OCI-LY1 (cell line): ENCODE measurements at regions not wholly inside any gene's neighbourhood (a gene's known extent, or its start where the extent isn't known, plus 50 kb on each side); places are given as distances from the start of the nearest gene placed in this dataset.

Experiments
- H2AFZ ChIP-seq: fragments of 200-600 bp; sonication (generic), shearing (Covaris generic); 2 replicates; pipeline ENCODE4 v1.6.0; 2014; ENCODE audit warnings: antibody characterized with exemption, mild to moderate bottlenecking, low read length
- H3F3A ChIP-seq: fragments of 200-600 bp; sonication (generic), shearing (Covaris generic); 2 replicates; pipeline ENCODE4 v1.6.0; 2014; ENCODE audit warnings: mild to moderate bottlenecking, antibody characterized with exemption, low read length, moderate library complexity; ENCODE audit not compliant: insufficient read depth
- H3K27ac ChIP-seq: fragments of 200-600 bp; sonication (generic); 2 replicates; pipeline ENCODE4 v1.5.1; 2014; ENCODE audit warnings: low read length, mixed run types, mild to moderate bottlenecking, low read depth; ENCODE audit not compliant: poor library complexity, severe bottlenecking
- H3K27me3 ChIP-seq: fragments of 200-600 bp; sonication (generic); 2 replicates; pipeline ENCODE4 v1.6.0; 2014; ENCODE audit warnings: antibody characterized with exemption, mild to moderate bottlenecking, low read length, moderate library complexity; ENCODE audit not compliant: insufficient read depth
- H3K36me3 ChIP-seq: fragments of 200-600 bp; sonication (generic); 2 replicates; pipeline ENCODE4 v1.6.1; 2014; ENCODE audit warnings: mild to moderate bottlenecking, antibody characterized with exemption, low read length, moderate library complexity, mixed read lengths; ENCODE audit not compliant: insufficient read depth
- H3K4me1 ChIP-seq: fragments of 200-600 bp; sonication (generic); 2 replicates; pipeline ENCODE4 v1.5.1; 2014; ENCODE audit warnings: mild to moderate bottlenecking, low read length, moderate library complexity; ENCODE audit not compliant: insufficient read depth, severe bottlenecking
- H3K4me2 ChIP-seq: fragments of 200-600 bp; sonication (generic), shearing (Covaris generic); 2 replicates; pipeline ENCODE4 v1.6.1; 2014; ENCODE audit warnings: low read length
- H3K4me3 ChIP-seq: fragments of 200-600 bp; sonication (generic); 2 replicates; pipeline ENCODE4 v1.5.1; 2014; ENCODE audit warnings: low read length, low read depth, mild to moderate bottlenecking, mixed read lengths; ENCODE audit not compliant: poor library complexity, severe bottlenecking
- H3K79me2 ChIP-seq: fragments of 200-600 bp; shearing (Covaris generic); 2 replicates; pipeline ENCODE4 v1.6.1; 2016; ENCODE audit warnings: mixed run types, low read length, mixed read lengths; ENCODE audit not compliant: insufficient read depth
- H3K9ac ChIP-seq: fragments of 200-600 bp; sonication (generic), shearing (Covaris generic); 2 replicates; pipeline ENCODE4 v1.6.1; 2014; ENCODE audit warnings: mild to moderate bottlenecking, low read length, mixed read lengths
- H3K9me2 ChIP-seq: fragments of 200-600 bp; sonication (generic), shearing (Covaris generic); 2 replicates; pipeline ENCODE4 v1.6.1; 2014; ENCODE audit warnings: low read depth, mild to moderate bottlenecking, low read length, mixed read lengths
- H3K9me3 ChIP-seq: fragments of 200-600 bp; shearing (Covaris generic); 2 replicates; pipeline ENCODE4 v1.6.1; 2014; ENCODE audit warnings: low read length, mixed read lengths
- H4K20me1 ChIP-seq: fragments of 200-600 bp; sonication (generic), shearing (Covaris generic); 2 replicates; pipeline ENCODE4 v1.6.0; 2016; ENCODE audit warnings: mild to moderate bottlenecking, low read length; ENCODE audit not compliant: insufficient read depth
- EZH2 ChIP-seq: fragments of 200-600 bp; sonication (generic), shearing (Covaris generic); IDR thresholded peaks from 2 replicates; pipeline ENCODE4 v1.8.0; 2017; ENCODE audit warnings: borderline replicate concordance, mixed run types, mild to moderate bottlenecking, antibody characterized with exemption, low read length, moderate library complexity, mixed read lengths
- TF ChIP-seq, protein P1 (sequence below): fragments of 200-600 bp; sonication (generic), shearing (Covaris generic); IDR thresholded peaks from 2 replicates; pipeline ENCODE4 v1.5.1; 2017; ENCODE audit warnings: mild to moderate bottlenecking, antibody characterized with exemption, low read length, moderate library complexity, mixed read lengths

DNA sequence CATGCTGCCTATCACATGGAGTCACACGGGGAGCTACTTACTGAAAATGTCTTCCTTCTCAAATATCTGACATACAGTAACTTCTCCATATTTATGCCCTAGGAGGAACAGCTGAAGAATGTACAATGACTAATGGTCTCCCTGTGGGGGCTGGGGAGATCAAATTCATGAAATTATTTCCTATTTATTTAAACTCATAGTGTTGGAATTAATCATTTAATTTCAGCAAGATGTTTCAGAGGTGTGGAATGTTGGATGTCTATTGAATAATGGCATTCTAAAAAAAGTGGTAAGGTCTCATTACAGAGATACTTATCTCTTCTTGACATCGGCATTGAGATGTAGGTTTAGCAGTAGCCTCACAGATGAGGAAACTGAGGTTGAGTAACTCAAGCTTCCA lies 214.3 kb upstream of the CDH11 start:
- H3F3A ChIP-seq: no peaks in the 10 kb centered on the region
- H3K9me3 ChIP-seq: no peaks in the 10 kb centered on the region
- H4K20me1 ChIP-seq: no peaks in the 10 kb centered on the region
- no peak overlapping the region for H3K27ac ChIP-seq
- H3K9me2 ChIP-seq: no peaks in the 10 kb centered on the region
- H2AFZ ChIP-seq: no peak overlapping the region
- H3K79me2 ChIP-seq: no peaks in the 10 kb centered on the region
- H3K27me3 ChIP-seq: no peaks in the 10 kb centered on the region
- no peak for TF ChIP-seq EZH2
- TF ChIP-seq, protein P1, sequence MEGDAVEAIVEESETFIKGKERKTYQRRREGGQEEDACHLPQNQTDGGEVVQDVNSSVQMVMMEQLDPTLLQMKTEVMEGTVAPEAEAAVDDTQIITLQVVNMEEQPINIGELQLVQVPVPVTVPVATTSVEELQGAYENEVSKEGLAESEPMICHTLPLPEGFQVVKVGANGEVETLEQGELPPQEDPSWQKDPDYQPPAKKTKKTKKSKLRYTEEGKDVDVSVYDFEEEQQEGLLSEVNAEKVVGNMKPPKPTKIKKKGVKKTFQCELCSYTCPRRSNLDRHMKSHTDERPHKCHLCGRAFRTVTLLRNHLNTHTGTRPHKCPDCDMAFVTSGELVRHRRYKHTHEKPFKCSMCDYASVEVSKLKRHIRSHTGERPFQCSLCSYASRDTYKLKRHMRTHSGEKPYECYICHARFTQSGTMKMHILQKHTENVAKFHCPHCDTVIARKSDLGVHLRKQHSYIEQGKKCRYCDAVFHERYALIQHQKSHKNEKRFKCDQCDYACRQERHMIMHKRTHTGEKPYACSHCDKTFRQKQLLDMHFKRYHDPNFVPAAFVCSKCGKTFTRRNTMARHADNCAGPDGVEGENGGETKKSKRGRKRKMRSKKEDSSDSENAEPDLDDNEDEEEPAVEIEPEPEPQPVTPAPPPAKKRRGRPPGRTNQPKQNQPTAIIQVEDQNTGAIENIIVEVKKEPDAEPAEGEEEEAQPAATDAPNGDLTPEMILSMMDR: no peak
- no peaks in the 10 kb centered on the region for H3K36me3 ChIP-seq
- no peaks in the 10 kb centered on the region for H3K4me1 ChIP-seq
- no peak overlapping the region for H3K4me3 ChIP-seq
- no peak overlapping the region for H3K4me2 ChIP-seq
- no peak overlapping the region for H3K9ac ChIP-seq

DNA sequence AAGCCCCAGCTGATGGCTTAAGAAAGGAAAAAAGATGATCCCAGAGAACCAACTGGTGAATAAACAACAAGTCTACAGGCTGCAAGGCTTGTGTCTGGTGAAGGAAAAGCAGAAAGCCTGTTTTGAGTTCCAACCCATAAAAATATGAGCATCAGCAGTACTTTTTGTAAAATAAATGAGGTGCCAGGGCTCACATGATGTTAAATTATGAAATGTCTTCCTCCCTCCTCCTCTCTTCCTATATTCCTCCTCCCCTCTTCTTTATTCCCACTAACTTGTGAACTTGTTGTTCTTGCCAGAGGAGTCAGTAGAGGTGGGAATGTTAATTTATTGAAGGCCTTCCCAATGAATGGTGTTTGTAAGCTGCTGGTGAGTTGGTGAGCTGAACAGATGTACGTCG lies 212.2 kb upstream of the CDH11 start:
- no peaks in the 10 kb centered on the region for H3K36me3 ChIP-seq
- H3K27ac ChIP-seq: no peak overlapping the region
- no peaks in the 10 kb centered on the region for H3F3A ChIP-seq
- no peaks in the 10 kb centered on the region for H3K9me3 ChIP-seq
- no peaks in the 10 kb centered on the region for H3K9me2 ChIP-seq
- H3K4me3 ChIP-seq: no peak overlapping the region
- no peaks in the 10 kb centered on the region for H3K27me3 ChIP-seq
- no peak for TF ChIP-seq EZH2
- TF ChIP-seq, protein P1: no peak
- no peak overlapping the region for H2AFZ ChIP-seq
- H3K4me1 ChIP-seq: no peaks in the 10 kb centered on the region
- H3K9ac ChIP-seq: no peak overlapping the region
- no peaks in the 10 kb centered on the region for H3K79me2 ChIP-seq
- H4K20me1 ChIP-seq: no peaks in the 10 kb centered on the region
- no peak overlapping the region for H3K4me2 ChIP-seq

DNA sequence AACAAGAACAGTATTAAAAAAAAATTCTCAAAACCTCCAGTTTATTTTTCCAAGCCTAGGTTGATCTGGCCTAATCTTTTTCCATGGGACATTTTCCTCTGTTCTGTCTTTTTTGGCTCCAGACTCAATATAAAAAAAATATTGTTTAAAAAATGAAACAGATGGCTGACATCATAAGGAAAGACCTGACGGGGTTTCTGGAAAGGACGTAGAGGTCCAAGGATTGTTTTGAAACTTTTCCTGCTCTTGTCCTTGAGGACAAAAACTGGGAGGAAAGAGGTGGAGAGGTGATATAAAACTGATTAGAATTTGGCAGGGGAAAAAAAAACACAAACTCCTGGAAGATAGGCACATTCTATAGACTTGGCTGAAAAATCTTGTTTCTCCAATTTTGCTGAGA lies 211.4 kb upstream of the CDH11 start:
- Histone ChIP-seq H3K79me2 (no peaks in the 10 kb centered on the region), H3K4me2 (no peak overlapping the region), H2AFZ (no peak overlapping the region), H3K9me3 (no peaks in the 10 kb centered on the region), H3K4me1 (no peaks in the 10 kb centered on the region), H3K9me2 (no peaks in the 10 kb centered on the region), H3F3A (no peaks in the 10 kb centered on the region), H3K9ac (no peak overlapping the region), H3K4me3 (no peak overlapping the region), H4K20me1 (no peaks in the 10 kb centered on the region), H3K36me3 (no peaks in the 10 kb centered on the region), H3K27ac (no peak overlapping the region), H3K27me3 (no peaks in the 10 kb centered on the region)
- TF ChIP-seq, protein P1: no peak
- no peak for TF ChIP-seq EZH2
